EH (cell line): ENCODE measurements at regions not wholly inside any gene's neighbourhood (a gene's known extent, or its start where the extent isn't known, plus 50 kb on each side); places are given as distances from the start of the nearest gene placed in this dataset.
A peak's percentile ranks its signal among the peaks of the same experiment; 100 is the strongest.
"Not testable (repeated sequence)": the region's sequence is repeated elsewhere in the genome, so short reads cannot be mapped to it uniquely, and the experiment has no call there.

Source experiments
- DNase-seq: peaks from one replicate; pipeline ENCODE4 v3.0.0-alpha.2; 2015; ENCODE audit warnings: low read depth

DNA sequence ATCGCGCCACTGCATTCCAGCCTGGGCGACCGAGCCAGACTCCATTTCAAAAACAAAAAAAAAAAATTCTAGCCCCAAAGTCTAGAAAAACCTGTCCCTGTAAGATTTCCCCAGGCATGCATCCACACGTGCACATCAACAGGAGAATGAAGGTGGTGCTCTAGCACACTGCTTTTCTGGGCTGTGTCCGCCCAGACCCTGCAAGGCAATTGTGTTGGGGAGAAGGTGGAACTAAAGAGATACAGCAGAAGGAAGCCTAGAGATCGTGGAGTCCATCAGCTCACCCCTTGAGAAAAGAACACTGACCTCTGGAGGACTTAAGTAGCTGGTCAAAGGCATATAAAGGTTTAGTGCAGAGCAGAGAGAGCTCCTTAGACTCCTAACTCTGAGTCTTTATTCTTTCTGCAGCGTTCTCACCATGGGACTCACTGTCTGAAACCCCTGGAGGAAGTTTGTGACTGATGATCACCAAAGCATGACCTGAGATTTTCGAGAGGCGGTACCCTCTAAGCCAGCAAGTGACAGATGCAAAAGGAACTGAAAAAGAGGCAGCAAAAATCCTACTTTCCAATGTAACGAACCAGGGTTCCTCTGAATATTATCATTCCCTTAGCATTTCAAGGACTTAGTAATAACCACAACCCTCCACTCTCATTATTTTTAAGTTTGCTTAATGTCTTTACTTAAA is 179.8 kb downstream of the MEX3B start:
- no peak for DNase-seq

DNA sequence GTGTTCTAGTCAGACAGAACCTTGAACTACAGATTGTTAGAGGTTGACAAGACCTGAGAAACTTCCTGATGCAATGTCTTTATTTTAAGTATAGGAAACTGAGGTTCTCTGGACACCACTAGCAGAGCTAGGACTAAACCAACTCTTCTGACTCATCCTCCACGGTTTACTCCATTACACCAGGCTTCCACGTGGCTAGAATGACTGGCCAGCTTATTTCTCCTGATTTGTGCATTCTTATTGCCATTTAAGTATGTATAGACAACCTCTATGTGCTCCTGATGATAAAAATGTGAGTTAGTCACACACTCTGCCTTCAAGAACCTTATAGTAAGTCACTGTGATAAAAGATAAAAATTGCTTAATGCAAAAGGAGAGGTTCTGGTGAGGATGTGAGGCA is 182.7 kb downstream of the MEX3B start:
- peak; percentile 58 for DNase-seq

DNA sequence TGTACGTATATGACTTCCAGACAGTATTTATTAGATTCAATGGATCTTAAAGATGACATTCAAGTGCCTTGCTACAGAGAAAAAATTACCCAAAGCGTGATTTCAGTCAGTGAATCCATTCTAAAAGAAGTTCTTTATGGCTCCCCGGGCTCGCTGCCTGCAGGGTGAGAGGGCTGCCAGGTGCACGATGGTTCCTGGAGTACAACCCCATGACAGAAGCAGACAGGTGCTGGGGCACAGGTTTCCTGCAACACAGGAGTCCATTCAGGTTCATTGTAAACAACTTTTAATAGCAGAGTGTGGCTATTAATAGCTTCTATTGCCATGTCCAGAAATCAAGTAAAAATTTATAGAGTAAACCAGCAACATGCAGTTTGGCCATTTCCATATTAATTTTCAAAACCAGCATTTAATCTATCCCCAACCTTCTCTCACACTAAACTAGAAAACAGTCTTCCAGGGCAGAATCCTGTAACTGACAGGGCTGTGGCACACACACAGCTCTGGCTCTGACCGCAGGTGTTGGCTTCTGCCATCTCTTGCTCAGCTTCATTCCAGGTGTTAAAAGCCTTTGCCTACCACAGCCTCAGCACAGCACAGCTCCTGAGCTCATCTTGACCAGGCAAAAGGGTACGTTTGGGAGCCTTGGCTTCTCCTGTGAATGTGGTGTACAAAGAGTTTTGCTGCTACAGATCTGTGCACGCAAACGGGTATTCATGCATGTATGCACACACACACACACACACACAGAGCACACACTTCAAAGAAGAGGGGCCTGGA is 185.9 kb downstream of the MEX3B start:
- DNase-seq, result no peak

DNA sequence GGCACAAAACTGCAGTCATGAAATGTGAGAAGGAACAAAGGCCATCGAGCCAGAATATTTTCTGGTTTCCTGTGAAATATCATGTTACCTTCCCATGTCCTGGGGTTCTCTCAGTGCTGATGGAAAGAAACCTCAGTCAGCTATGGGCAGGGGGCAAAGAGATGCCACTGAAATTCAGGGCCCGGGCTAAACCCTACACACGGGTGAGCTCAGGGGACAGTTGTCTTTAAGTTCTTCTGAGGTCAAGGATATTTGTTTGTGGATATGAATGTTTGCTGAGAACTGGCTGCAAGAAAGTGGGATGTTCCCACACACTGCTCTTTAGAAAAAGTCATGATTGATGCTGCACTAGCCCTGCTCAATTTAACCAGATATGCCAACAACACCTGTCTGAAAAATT is 187.2 kb downstream of the MEX3B start:
- DNase-seq, result no peak

DNA sequence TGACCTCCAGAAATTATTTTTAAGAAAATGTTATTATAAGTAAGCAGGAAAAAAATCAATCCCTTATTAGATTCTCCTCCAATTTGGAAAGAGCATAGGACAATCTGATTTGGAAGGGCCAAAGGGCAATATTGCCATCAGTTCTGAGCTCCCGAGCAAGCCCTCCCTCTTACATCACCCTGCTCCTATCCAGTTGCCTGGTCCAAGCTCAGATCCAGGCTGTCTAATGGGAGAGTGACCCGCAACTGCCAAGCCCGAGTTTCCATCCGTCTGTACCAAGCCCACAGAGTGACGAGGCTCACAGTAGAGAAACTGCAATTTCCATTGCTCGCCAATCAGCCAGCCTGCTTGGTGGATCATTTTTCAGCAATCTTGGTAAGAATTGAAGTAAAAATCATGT is 187.7 kb downstream of the MEX3B start:
- no peak for DNase-seq

DNA sequence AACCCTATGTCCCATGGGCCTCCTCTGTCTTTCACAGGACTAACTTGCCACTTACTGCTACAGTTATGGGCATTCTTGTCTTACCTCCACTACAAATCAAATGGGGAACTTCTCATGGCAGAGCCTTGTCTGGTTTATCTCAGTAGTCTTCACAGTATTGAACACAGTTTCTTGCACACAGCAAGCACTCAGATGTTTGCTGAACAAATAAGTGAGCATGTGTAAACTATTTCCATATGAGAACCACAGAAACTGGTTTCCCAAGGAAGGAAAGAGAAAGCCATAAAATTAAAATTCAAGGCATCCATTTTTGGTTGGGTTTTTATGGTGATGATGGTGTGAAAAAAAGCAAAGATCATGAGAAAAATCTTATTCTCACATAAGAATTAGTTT is 189.2 kb downstream of the MEX3B start:
- DNase-seq, result no peak

DNA sequence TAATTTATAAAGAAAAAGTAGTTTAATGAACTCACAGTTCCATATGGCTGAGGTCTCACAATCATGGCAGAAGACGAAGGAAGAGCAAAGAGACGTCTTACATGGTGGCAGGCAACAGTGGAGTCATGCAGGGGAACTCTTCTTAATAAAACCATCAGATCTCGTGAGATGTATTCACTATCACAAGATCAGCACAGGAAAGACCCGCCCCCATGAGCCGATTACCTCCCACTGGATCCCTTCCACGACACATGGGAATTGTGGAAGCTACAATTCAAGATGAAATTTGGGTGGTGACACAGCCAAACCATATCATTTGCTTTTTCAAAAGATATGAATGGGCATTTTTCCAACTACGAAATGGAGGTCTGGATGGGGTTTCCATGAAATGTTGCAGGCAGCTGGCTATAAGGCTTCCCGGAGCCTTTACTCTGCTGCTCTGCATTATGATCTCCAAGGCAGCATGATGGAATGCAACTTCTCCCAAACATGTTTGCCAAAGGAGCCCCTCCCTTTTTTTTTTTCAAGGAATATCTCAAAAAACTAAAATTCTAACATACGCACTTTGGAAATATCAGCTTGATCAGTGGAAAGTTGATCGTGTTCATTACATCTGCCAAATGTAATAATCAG is 189.7 kb downstream of the MEX3B start:
- DNase-seq, result no peak

DNA sequence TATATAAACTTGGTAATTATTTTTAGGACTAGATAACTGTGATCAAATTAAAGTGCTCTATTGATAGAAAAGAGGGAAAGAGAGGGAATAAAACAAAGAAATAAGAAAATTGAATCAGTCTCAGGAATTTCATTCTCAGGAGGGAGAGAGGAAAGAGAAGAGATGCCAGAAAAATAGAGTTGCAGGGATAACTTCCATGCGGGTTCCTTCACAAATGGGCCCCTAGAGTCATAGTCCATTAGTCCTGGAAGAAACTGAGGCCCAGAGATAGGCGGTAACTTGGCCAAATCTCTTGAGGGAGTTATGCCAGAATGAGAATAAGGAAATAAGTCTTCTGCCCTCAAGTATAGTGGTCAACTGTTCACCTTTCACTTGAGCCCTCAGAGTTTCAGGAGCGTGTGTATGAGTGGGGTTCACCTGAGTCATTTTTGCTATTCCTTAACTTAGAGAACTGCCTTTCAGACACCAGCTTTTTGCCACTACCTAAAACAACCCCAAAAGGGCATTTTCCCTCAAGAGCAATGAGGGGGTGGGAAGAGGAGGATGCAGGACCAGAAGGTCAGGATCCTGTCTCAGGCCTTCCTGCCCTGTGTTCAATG is 192.6 kb downstream of the MEX3B start:
- no peak for DNase-seq

DNA sequence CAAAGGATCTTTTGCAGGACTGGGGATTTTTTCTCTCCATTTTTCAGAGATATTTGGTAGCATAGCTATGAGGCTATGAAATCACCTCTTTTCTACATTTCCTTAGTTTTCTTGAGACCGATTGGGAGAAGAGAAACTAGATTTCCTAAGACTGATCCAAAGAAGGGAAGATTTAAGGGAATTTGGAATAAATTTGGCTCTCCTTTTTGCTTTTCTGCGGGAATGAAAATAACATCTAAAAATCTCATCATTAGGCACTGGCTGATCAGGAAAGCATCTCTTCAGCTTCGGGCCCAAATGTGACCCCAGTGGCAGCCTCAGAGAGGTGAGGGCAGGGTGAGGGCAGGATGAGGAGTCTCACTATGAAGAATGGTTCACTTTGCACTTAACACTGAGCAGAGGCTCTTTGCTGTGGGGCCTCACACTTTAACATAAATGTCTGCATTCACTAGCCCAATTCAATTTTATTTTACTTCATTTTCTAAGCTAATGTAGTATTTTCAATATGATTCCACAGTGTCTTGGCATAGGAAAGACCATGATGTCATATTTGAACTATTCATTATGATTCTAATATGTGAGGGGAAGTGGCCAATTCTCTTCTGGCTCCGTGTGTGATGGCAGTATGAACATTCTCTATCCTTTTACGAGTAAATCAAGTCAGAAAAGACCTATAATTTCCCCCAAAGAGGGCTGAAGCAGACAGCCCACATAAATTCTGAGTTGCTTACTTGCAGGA is 193.2 kb downstream of the MEX3B start:
- DNase-seq, result peak; percentile 3

DNA sequence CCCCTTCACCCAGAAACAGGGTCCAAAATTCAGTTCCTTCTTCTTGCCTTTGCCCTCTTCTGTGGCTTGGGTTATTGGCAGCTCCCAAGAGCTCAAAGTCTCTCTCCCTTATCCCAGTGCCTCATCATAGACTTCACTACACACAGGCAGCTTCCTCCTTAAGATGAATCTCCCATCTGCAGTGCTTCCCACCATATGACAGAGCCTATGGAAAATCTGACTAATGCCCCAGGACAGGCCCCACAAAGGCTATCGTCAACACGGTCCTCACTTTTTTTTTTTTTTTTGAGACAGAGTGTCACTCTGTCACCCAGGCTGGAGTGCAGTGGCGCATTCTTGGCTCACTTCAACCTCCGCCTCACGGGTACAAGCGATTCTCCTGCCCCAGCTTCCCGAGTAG is 194.1 kb downstream of the MEX3B start:
- no peak for DNase-seq

DNA sequence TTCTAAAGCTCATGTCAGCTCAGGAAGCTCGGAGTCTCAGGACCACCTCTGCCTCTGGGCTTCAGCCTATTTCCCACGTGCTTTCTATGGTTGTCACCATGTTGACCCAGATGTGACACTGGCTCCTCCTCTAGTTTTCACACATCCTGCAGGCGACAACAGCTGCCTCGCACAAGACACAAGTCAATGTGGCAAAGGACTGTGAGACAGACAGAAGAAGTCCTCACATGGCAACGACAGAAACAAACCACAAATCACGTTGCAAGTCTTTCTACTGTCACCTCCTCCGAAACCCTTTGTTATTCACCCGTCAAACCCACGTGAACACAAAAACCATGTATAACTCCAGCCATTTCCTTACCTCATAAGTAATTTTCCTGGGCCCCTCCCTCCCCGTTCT is 194.5 kb downstream of the MEX3B start:
- DNase-seq, result no peak

DNA sequence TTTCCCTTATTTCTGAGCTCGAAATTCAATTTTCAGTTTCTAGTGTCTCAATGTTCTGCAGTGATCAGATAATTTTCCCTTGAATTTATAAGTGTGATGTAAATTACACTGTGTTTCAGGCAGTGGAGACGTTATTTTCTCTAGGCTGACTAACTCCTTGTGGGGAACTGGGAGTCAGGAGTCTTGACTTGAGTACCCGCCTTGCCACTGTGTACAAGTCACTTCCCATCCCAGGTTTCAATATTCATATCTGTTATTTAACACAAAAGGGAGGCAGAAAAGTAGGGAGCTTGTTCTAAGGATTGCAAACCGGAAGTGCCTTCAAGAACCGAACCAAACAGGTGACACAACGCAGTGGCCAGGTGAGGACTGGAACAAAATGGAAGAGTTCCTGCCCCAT is 196.5 kb downstream of the MEX3B start:
- DNase-seq, result no peak

DNA sequence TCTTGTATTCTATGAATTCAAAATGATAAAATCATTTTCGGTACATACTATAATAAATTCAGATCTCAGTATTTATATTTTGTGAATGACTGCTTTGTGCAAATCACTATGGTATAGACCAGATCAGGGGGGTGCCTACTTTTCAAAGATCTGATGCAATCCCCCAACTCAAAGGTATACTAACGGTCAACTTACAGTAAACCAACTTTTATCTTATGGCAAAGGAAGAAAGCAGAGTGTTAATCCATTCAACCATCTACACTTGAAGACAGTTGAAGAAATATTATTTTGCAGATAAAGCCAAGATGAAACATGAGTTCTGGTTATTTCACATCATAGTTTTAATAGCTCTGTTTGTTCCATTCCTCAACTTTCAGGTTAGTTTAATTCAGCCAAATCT is 197.1 kb downstream of the MEX3B start:
- DNase-seq, result no peak

DNA sequence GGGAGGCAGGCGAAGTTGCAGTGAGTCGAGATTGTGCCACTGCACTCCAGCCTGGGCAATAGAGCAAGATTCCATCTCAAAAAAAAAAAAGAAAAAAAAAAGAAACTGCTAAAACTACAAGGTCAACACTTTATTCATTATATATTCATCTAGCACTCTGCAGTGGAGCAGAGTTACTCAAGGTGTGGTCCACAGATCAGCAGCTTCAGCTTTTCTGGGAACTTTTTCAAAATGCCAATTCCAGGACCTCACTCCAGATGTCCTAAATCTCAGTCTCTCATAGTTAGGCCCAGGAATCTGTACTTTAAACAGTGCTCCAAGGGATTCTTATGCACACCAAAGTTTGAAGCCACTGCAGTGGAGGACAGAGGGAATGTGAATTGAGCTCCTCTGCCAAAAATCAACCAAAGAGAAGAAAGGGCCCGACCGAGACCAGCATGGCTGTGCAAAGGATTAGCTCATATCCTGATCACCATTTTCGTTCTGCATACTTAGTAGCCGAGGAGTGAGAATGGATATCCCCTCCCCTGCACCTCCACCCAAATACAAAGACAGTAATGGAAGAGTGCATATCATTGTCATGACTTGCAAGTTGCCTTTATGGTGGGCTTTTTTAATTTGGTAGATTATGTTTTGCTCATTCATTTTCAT is 201.9 kb downstream of the MEX3B start:
- DNase-seq, result no peak

DNA sequence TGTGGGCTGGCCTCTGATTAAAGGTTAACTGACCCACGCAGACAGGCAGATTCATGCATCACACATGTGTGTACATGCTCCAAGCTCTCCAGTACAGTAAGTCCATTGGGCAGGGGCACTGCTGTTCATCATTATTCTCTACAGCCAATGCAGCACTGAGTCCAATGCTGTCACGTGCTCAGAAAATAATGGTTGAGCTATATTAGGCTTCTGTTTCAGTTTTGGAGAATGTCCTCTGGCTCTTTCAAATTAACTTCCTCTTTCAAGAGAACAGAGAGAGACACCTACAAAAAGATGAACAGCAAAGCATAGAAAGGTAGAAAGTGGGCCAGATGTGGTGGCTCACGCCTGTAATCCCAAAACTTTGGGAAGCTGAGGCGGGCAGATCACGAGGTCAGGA is 202.6 kb downstream of the MEX3B start:
- DNase-seq, result no peak

DNA sequence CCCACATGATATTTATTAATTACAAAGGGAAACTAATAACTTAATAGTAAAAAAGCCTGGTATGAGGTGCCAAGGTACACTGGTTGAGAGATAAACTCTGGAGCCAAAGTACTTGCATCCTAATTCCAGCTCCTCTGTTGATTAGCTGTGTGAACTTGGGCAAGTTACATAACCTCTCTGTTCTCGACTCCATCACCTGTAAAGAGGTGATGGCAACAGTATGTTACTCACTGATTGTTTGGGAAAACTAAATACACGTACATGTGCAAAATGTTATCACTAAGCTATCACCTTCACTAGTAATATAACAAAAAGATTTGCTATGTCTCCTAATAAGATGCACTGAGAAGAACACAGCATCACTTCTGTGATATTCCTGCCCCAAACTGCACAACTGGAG is 206.4 kb downstream of the MEX3B start:
- no peak for DNase-seq

DNA sequence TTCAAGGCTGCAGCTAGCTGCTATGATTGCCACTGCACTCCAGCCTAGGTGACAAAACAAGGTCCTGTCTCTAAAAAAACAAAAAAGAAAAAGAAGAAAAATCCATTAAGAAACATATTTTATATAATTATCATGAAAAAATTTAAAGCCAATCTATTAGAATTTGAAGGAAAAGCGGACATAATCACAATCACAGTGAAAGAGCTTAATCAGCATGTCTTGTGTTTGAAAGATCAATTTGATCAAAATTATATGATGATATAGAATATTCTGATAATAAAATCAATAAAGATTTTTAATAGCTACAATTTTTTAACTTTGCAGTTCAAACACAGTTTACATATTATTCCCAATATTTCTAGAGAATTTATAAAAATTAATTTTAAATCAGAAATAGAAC is 210.1 kb downstream of the MEX3B start:
- DNase-seq, result no peak

DNA sequence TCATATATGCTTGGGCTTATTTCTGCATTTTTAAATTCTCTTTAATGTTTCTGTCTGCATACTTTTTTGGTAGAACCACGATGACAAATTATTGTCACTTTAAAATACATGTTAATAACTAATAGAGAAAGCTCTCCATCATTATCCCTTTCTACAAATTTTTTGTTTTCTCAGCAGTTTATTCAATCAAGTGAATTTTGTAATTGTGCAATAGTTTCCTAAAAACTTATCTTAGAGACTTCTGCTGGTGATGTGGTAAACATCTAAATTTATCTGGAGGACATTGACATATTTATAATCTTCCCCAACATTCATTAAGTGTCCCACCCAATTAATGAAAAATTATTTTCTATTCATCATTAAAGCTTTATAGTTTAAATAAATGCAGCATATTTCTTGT is 215.3 kb downstream of the MEX3B start:
- DNase-seq, result no peak

DNA sequence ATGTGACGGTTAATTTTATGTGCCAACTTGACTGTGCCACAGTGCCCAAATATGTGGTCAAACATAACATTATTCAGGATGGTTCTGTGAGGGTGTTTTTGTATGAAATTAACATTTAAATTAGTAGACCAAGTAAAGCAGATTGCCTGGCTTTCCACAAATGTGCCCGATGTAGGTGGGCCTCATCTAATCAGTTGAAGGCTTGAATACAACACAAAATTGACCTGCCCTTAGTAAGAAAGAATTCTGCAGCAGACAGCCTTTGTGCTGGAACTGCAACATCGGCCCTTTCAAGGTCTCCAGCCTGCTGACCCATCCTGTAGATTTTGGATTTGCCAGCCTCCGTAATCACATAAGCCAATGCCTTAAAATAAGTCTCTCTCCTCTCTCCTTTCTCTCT is 215.9 kb downstream of the MEX3B start:
- DNase-seq, result no peak

DNA sequence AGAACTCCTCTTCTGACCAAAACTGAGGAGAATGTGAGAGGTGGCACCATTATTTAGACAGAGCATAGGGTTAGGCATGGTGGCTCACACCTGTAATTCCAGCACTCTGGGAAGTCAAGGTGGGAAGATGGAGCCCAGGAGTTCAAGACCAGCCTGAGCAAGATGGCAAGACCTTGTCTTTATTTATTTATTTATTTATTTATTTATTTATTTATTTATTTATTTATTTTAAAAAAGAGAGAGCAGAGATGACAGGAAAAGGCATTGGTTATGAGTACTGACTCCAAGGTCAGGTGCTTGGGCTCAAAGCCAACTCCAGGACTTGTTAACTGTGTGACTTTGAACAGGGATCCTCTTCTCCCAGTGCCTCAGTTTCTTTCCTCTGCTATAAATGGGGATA is 217.7 kb downstream of the MEX3B start:
- DNase-seq, result no peak

DNA sequence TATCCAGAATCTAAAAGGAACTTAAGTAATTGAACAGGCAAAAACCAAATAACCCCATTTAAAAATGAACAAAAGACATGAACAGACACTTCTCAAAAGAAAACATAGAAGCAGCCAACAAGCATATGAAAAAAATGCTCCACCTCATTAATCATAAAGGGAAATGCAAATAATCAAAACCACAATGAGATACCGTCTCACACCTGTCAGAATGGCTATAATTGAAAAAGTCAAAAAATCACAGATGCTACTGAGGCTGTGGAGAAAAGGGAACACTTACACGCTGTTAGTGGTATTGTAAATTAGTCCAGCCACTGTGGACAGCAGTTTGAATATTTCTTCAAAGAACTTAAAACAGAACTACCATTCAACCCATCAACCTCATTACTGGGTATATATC is 220.7 kb downstream of the MEX3B start:
- DNase-seq, result no peak

DNA sequence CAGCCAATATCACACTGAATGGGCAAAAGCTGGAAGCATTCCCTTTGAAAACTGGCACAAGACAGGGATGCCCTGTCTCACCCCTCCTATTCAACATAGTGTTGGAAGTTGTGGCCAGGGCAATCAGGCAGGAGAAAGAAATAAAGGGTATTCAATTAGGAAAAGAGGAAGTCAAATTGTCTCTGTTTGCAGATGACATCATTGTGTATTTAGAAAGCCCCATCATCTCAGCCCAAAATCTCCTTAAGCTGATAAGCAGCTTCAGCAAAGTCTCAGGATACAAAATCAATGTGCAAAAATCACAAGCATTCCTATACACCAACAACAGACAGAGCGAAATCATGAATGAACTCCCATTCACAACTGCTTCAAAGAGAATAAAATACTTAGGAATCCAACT is 223.2 kb downstream of the MEX3B start:
- DNase-seq, result not testable (repeated sequence)
